A673 (cell line): ENCODE measurements at regions not wholly inside any gene's neighbourhood (a gene's known extent, or its start where the extent isn't known, plus 50 kb on each side); places are given as distances from the start of the nearest gene placed in this dataset.

ENCODE experiments used
- BruUV-seq: library from RNA; stranded (reverse); fragments of 400-500 nt; replicated peaks from 2 replicates; lab custom pipeline; 2021; lab: Mats Ljungman, UMichigan
- CTCF ChIA-PET: fragments of 300-600 bp; sonication (Branson Sonifier 250); formaldehyde crosslinking; loops from one replicate; lab custom pipeline; 2022; ENCODE audit warnings: antibody characterized with exemption; lab: Charles Lee
- POLR2A ChIA-PET: fragments of 300-600 bp; sonication (Branson Sonifier 250); formaldehyde crosslinking; loops from one replicate; lab custom pipeline; 2022; ENCODE audit warnings: antibody characterized with exemption; ENCODE audit not compliant: low non-redundant PET; lab: Charles Lee
- DNase-seq: peaks from one replicate; pipeline ENCODE4 v3.0.0-alpha.2; 2015; ENCODE audit warnings: low spot score
- H3K27ac ChIP-seq: fragments of 200-600 bp; sonication (generic); 2 replicates; pipeline ENCODE4 v1.5.1; 2016; ENCODE audit warnings: mixed run types, low read depth, mild to moderate bottlenecking, mixed read lengths, antibody characterized with exemption, low read length; ENCODE audit not compliant: poor library complexity, severe bottlenecking
- H3K27me3 ChIP-seq: fragments of 200-600 bp; sonication (generic); replicated peaks from 2 replicates; pipeline ENCODE4 v1.6.1; 2017; ENCODE audit warnings: mixed run types, low read depth, mild to moderate bottlenecking, mixed read lengths, antibody characterized with exemption, low read length; ENCODE audit not compliant: insufficient read depth, poor library complexity
- H3K36me3 ChIP-seq: fragments of 200-600 bp; sonication (generic); 2 replicates; pipeline ENCODE4 v1.6.1; 2016; ENCODE audit warnings: mixed run types, mild to moderate bottlenecking, mixed read lengths, antibody characterized with exemption, low read length; ENCODE audit not compliant: insufficient read depth, poor library complexity, severe bottlenecking
- H3K4me1 ChIP-seq: fragments of 200-600 bp; sonication (generic); 2 replicates; pipeline ENCODE4 v1.6.1; 2017; ENCODE audit warnings: mixed run types, mild to moderate bottlenecking, mixed read lengths, antibody characterized with exemption, low read length; ENCODE audit not compliant: insufficient read depth, poor library complexity, severe bottlenecking
- H3K4me3 ChIP-seq: fragments of 200-600 bp; sonication (generic); 2 replicates; pipeline ENCODE4 v1.5.1; 2016; ENCODE audit warnings: low read depth, mixed run types, mild to moderate bottlenecking, mixed read lengths, low read length; ENCODE audit not compliant: poor library complexity, severe bottlenecking
- H3K9me3 ChIP-seq: fragments of 200-600 bp; sonication (generic); 2 replicates; pipeline ENCODE4 v1.6.1; 2016; ENCODE audit warnings: mixed run types, low read depth, mild to moderate bottlenecking, mixed read lengths, antibody characterized with exemption, low read length; ENCODE audit not compliant: poor library complexity, severe bottlenecking
- EZH2 ChIP-seq: fragments of 200-600 bp; sonication (generic); IDR thresholded peaks from 2 replicates; pipeline ENCODE4 v1.6.1; 2017; ENCODE audit warnings: borderline replicate concordance, low read depth, mild to moderate bottlenecking, mixed read lengths, antibody characterized with exemption, low read length; ENCODE audit not compliant: poor library complexity, severe bottlenecking
- intact Hi-C: fragments of 100-400 bp; cut with micrococcal nuclease; formaldehyde crosslinking; loops from one replicate; pipeline ENCODE4 v1.10.0; 2022; ENCODE audit not compliant: unreplicated experiment
- TF ChIP-seq, protein P1 (sequence below): fragments of 300-800, 200-600 bp; sonication (generic); conservative IDR thresholded peaks from 2 replicates; pipeline ENCODE4 v1.5.1; 2017; ENCODE audit warnings: low read depth, mild to moderate bottlenecking, antibody characterized with exemption, low read length, moderate library complexity, mixed read lengths

GRCh38 chr6:156616495-156616894, 160.7 kb upstream of the ARID1B start:
- Histone ChIP-seq H3K4me3 (no peak overlapping the region), H3K27ac (no peak overlapping the region), H3K9me3 (peaks cover 16% of the 10 kb centered on the region), H3K36me3 (no peaks in the 10 kb centered on the region), H3K27me3 (no peaks in the 10 kb centered on the region), H3K4me1 (peaks cover 13% of the 10 kb centered on the region)
- TF ChIP-seq EZH2, result no peak
- TF ChIP-seq, protein P1, sequence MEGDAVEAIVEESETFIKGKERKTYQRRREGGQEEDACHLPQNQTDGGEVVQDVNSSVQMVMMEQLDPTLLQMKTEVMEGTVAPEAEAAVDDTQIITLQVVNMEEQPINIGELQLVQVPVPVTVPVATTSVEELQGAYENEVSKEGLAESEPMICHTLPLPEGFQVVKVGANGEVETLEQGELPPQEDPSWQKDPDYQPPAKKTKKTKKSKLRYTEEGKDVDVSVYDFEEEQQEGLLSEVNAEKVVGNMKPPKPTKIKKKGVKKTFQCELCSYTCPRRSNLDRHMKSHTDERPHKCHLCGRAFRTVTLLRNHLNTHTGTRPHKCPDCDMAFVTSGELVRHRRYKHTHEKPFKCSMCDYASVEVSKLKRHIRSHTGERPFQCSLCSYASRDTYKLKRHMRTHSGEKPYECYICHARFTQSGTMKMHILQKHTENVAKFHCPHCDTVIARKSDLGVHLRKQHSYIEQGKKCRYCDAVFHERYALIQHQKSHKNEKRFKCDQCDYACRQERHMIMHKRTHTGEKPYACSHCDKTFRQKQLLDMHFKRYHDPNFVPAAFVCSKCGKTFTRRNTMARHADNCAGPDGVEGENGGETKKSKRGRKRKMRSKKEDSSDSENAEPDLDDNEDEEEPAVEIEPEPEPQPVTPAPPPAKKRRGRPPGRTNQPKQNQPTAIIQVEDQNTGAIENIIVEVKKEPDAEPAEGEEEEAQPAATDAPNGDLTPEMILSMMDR, result no peak
- intact Hi-C loops, result no loop called here
- ChIA-PET CTCF (no interaction called here), POLR2A (no interaction called here)
- no peak for DNase-seq
- BruUV-seq, result no TSS peak

DNA sequence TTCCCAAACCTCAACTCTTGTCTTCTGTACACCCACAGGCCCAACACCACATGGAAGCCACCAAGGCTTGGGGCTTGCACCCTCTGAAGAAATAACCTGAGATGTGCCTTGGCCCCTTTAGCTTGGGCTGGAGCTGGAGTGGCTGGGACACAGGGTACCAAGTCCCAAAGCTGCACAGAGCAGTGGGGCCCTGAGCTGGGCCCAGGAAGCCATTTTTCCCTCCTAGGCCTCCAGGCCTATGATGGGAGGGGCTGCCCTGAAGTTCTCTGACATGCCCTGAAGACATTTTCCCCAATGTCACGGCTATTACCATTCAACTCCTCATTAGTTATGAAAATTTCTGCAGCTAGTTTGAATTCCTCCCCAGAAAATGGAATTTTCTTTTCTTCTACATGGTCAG, 163.2 kb upstream of the ARID1B start:
- Histone ChIP-seq H3K4me1 (peaks cover 8% of the 10 kb centered on the region), H3K27ac (no peak overlapping the region), H3K4me3 (no peak overlapping the region), H3K36me3 (no peaks in the 10 kb centered on the region), H3K27me3 (no peaks in the 10 kb centered on the region), H3K9me3 (peaks cover 23% of the 10 kb centered on the region)
- intact Hi-C loops, result no loop called here
- TF ChIP-seq, protein P1, result no peak
- no peak for TF ChIP-seq EZH2
- BruUV-seq, result no TSS peak
- ChIA-PET CTCF (no interaction called here), POLR2A (no interaction called here)
- DNase-seq, result no peak

DNA sequence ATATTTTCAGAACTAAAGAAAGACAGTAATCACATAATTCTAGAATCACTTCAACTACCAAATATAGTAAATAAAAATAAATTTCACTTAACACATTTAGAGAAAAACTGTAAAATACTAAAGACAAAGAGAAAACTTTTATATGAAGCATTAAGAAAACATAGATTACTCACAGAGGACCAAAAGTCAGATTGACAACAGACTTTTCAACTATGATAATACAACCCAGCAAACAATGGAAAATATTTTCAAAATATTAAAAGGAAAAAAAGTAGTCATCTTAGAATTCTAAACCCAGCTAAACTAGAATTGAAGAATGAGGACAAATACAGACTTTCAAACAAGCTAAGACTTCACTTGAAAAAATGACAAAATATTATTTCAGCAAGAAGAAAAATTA, 164.8 kb upstream of the ARID1B start:
- DNase-seq, result no peak
- no peaks in the 10 kb centered on the region for H3K27me3 ChIP-seq
- no TSS peak for BruUV-seq
- intact Hi-C loops, result no loop called here
- TF ChIP-seq, protein P1, result no peak
- no peak for TF ChIP-seq EZH2
- ChIA-PET CTCF (no interaction called here), POLR2A (no interaction called here)
- peaks cover 23% of the 10 kb centered on the region for H3K9me3 ChIP-seq
- H3K36me3 ChIP-seq, result no peaks in the 10 kb centered on the region
- no peak overlapping the region for H3K27ac ChIP-seq
- no peak overlapping the region for H3K4me3 ChIP-seq
- H3K4me1 ChIP-seq, result no peaks in the 10 kb centered on the region
